GM18861 (cell line): ENCODE measurements at regions not wholly inside any gene's neighbourhood (a gene's known extent, or its start where the extent isn't known, plus 50 kb on each side); places are given as distances from the start of the nearest gene placed in this dataset.

Experiments
- ATAC-seq: cut with Tn5 transposase; IDR thresholded peaks from one replicate; pipeline ENCODE4 v1.9.1; 2021; ENCODE audit not compliant: unreplicated experiment

GRCh38 chr4:15366721-15367120 is 61.1 kb upstream of the C1QTNF7 start:
- no peak for ATAC-seq

- ATAC-seq: no peak
Measured at GRCh38 chr4:15368856-15369255, 59.0 kb upstream of the C1QTNF7 start.

GRCh38 chr4:15370296-15370695 is 57.5 kb upstream of the C1QTNF7 start:
- no peak for ATAC-seq

DNA sequence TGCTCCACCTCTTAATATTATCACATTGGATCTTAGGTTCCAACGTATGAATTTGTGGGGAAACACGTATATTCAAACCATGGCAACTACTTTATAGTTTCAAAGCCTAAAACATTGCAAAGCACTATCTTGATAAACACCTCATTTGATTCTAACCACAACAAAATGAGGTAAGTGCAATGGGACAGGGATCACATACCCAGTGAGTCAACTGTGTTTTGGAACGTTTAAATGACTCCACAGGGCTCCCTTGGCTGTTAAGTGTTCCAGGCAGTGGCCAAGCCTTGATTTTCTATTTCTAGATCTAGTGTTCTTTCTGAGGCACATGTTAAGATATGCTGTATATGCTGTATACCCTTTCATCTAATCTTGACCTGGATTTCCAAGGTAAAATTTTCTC is 54.5 kb upstream of the C1QTNF7 start:
- no peak for ATAC-seq

GRCh38 chr4:15374656-15375055 is 53.2 kb upstream of the C1QTNF7 start:
- no peak for ATAC-seq

- no peak for ATAC-seq
Measured at GRCh38 chr4:15375667-15376066, 52.2 kb upstream of the C1QTNF7 start.

DNA sequence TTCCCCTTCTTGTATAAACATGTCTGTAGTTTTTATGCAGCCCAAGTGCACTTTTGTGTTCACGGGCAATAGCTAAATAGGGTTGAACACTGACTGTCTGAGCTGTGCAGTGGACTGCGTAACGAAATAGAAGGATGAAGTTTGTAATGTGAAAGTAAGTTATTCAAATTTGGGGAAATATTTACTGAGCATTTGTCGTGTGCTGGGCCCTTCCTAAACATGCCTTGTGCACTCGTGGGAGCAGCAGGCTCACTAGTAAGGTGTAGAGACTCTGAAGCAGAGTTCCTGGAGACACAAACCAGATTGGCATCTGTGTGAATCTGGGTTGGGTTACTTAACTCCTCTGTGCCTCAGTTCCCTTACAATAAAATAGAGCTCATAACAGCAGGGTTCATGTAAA is 51.7 kb upstream of the C1QTNF7 start:
- no peak for ATAC-seq

- no peak for ATAC-seq
Measured at GRCh38 chr4:15376594-15376993, 51.2 kb upstream of the C1QTNF7 start.
